SK-N-MC (cell line): ENCODE measurements at regions not wholly inside any gene's neighbourhood (a gene's known extent, or its start where the extent isn't known, plus 50 kb on each side); places are given as distances from the start of the nearest gene placed in this dataset.

Experiments used
- EZH2 ChIP-seq: fragments of 200-600 bp; sonication (generic); IDR thresholded peaks from one replicate; pipeline ENCODE4 v1.6.1; 2017; ENCODE audit warnings: antibody characterized with exemption
- POLR2AphosphoS5 ChIP-seq: IDR thresholded peaks from 2 replicates; pipeline ENCODE4 v1.6.1; 2012; ENCODE audit warnings: mild to moderate bottlenecking, low read depth, low read length, borderline replicate concordance

DNA sequence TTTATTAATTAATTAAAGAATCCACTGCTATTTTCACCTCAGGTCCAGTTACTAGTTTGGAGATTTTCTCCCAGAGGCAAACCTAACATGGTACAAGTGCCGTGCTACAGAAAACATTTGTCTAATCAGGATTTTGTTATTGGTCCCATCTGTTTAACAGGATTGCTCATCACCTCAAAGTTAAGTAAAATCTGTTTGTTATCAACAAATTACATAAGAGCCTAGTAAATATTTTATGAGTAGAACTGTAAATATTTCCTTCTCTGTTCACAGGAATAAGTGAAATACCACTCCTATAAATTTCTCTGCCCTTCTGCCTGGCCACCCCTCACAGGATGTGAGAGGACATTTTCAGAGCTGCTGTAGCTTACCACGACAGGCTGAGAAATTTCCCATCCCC lies 200.2 kb downstream of the RAD51AP2 start:
- TF ChIP-seq POLR2AphosphoS5 (no peak), EZH2 (no peak)
